Fibroblast of lung (primary cell): ENCODE measurements at regions not wholly inside any gene's neighbourhood (a gene's known extent, or its start where the extent isn't known, plus 50 kb on each side); places are given as distances from the start of the nearest gene placed in this dataset.

Experiments
- DNase-seq, 2 donors: peaks; one replicate each; pipeline versions ENCODE4 v3.0.0 to v3.0.0-alpha.2; 2010; ENCODE audit warnings: low read depth in 2 of 2
- H2AFZ ChIP-seq: 2 replicates; pipeline ENCODE4 v1.5.1; 2012; ENCODE audit warnings: low read length, control low read depth, inconsistent platforms
- H3K27ac ChIP-seq: 2 replicates; pipeline ENCODE4 v1.5.1; 2011; ENCODE audit warnings: low read length, control low read depth; ENCODE audit not compliant: insufficient read depth
- H3K27me3 ChIP-seq: 2 replicates; pipeline ENCODE4 v1.5.1; 2011; ENCODE audit warnings: mild to moderate bottlenecking, low read length; ENCODE audit not compliant: control insufficient read depth, insufficient read depth
- H3K36me3 ChIP-seq: 2 replicates; pipeline ENCODE4 v1.5.1; 2011; ENCODE audit warnings: low read length; ENCODE audit not compliant: control insufficient read depth, insufficient read depth
- H3K4me1 ChIP-seq: 2 replicates; pipeline ENCODE4 v1.5.1; 2011; ENCODE audit warnings: low read length; ENCODE audit not compliant: control insufficient read depth, insufficient read depth; ENCODE audit errors: extremely low read depth
- H3K4me2 ChIP-seq: 2 replicates; pipeline ENCODE4 v1.5.1; 2011; ENCODE audit warnings: low read length, control low read depth; ENCODE audit not compliant: insufficient read depth; ENCODE audit errors: extremely low read depth
- H3K4me3 ChIP-seq, 4 experiments: fragments of 200-600 bp in 1 of 4; sonication (generic) in 1 of 4; replicated peaks in 1 of 4; 2 replicates each; pipeline ENCODE4 v1.5.1; 2011 to 2016; ENCODE audit warnings: low read length in 4 of 4, low read depth in 3 of 4, mild to moderate bottlenecking in 3 of 4, control low read depth in 2 of 4, inconsistent platforms in 1 of 4, mixed read lengths in 1 of 4; ENCODE audit not compliant: insufficient read depth in 1 of 4; ENCODE audit errors: control extremely low read depth in 1 of 4
- H3K79me2 ChIP-seq: 2 replicates; pipeline ENCODE4 v1.5.1; 2012; ENCODE audit warnings: mild to moderate bottlenecking, low read length, inconsistent platforms; ENCODE audit not compliant: control insufficient read depth, insufficient read depth
- H3K9ac ChIP-seq: 2 replicates; pipeline ENCODE4 v1.5.1; 2011; ENCODE audit warnings: mild to moderate bottlenecking, low read length, control low read depth; ENCODE audit not compliant: insufficient read depth
- H3K9me3 ChIP-seq: 2 replicates; pipeline ENCODE4 v1.5.1; 2012; ENCODE audit warnings: low read depth, low read length; ENCODE audit not compliant: control insufficient read depth, insufficient read depth
- H4K20me1 ChIP-seq: 2 replicates; pipeline ENCODE4 v1.5.1; 2011; ENCODE audit warnings: low read length; ENCODE audit not compliant: control insufficient read depth, insufficient read depth; ENCODE audit errors: extremely low read depth
- CTCF ChIP-seq, 2 donors: IDR thresholded peaks in 1 of 2; conservative IDR thresholded peaks in 1 of 2; 1 replicate in 1 of 2; 2 replicates in 1 of 2; pipeline ENCODE4 v1.5.1; 2011 to 2012; ENCODE audit warnings: low read length in 2 of 2, control low read depth in 1 of 2, inconsistent platforms in 1 of 2, low read depth in 1 of 2, mild to moderate bottlenecking in 1 of 2
- EZH2 ChIP-seq: IDR thresholded peaks from 2 replicates; pipeline ENCODE4 v1.5.1; 2012; ENCODE audit warnings: low read length, control low read depth, mild to moderate bottlenecking; ENCODE audit errors: missing control alignments

GRCh38 chr12:83666690-83667089 is 980.0 kb downstream of the TMTC2 start:
- Histone ChIP-seq H4K20me1 (no peaks in the 10 kb centered on the region), H2AFZ (no peak overlapping the region), H3K4me2 (no peak overlapping the region), H3K4me3 (no peak overlapping the region), H3K27me3 (no peaks in the 10 kb centered on the region), H3K79me2 (no peaks in the 10 kb centered on the region), H3K4me1 (no peaks in the 10 kb centered on the region), H3K9me3 (no peaks in the 10 kb centered on the region), H3K36me3 (no peaks in the 10 kb centered on the region), H3K9ac (no peak overlapping the region), H3K27ac (no peak overlapping the region)
- DNase-seq, result no peak
- TF ChIP-seq CTCF (conservative IDR thresholded peaks at IDR 0.05 in 1 of 2, IDR thresholded peaks at IDR 0.05 in 1 of 2; ENCODE audit: low read depth in 1 of 2, low read length in 2 of 2) (no peak), EZH2 (no peak)

- no peak overlapping the region for H3K27ac ChIP-seq
- no peak for TF ChIP-seq CTCF (conservative IDR thresholded peaks at IDR 0.05 in 1 of 2, IDR thresholded peaks at IDR 0.05 in 1 of 2; ENCODE audit: low read depth in 1 of 2, low read length in 2 of 2)
- no peak for TF ChIP-seq EZH2
- H2AFZ ChIP-seq, result no peak overlapping the region
- H3K4me2 ChIP-seq, result no peak overlapping the region
- no peak for DNase-seq
- H3K4me3 ChIP-seq, result no peak overlapping the region
- no peak overlapping the region for H3K9ac ChIP-seq
- H3K27me3 ChIP-seq, result no peaks in the 10 kb centered on the region
- H4K20me1 ChIP-seq, result no peaks in the 10 kb centered on the region
- no peaks in the 10 kb centered on the region for H3K79me2 ChIP-seq
- no peaks in the 10 kb centered on the region for H3K36me3 ChIP-seq
- H3K9me3 ChIP-seq, result no peaks in the 10 kb centered on the region
- no peaks in the 10 kb centered on the region for H3K4me1 ChIP-seq
These were observed 979.0 kb downstream of the TMTC2 start for GRCh38 chr12:83665634-83666218.

GRCh38 chr12:83664650-83665049 is 977.9 kb downstream of the TMTC2 start:
- Histone ChIP-seq H3K9ac (no peak overlapping the region), H3K4me1 (no peaks in the 10 kb centered on the region), H3K27me3 (no peaks in the 10 kb centered on the region), H3K9me3 (no peaks in the 10 kb centered on the region), H3K36me3 (no peaks in the 10 kb centered on the region), H4K20me1 (no peaks in the 10 kb centered on the region), H3K4me2 (no peak overlapping the region), H3K4me3 (no peak overlapping the region), H3K79me2 (no peaks in the 10 kb centered on the region), H3K27ac (no peak overlapping the region), H2AFZ (no peak overlapping the region)
- DNase-seq, result no peak
- no peak for TF ChIP-seq CTCF (conservative IDR thresholded peaks at IDR 0.05 in 1 of 2, IDR thresholded peaks at IDR 0.05 in 1 of 2; ENCODE audit: low read depth in 1 of 2, low read length in 2 of 2)
- no peak for TF ChIP-seq EZH2
